Transverse colon (tissue), 4 donors: ENCODE measurements at regions not wholly inside any gene's neighbourhood (a gene's known extent, or its start where the extent isn't known, plus 50 kb on each side); places are given as distances from the start of the nearest gene placed in this dataset.

Experiments
- DNase-seq: peaks from one replicate; pipeline ENCODE4 v3.0.0-alpha.2; 2019
- H3K27ac ChIP-seq, 4 donors: fragments of 200-600 bp; sonication (generic); 2 replicates each; pipeline ENCODE4 v1.5.1; 2016 to 2018; ENCODE audit warnings: inconsistent platforms in 4 of 4
- H3K27me3 ChIP-seq: fragments of 200-600 bp; sonication (generic); 2 replicates; pipeline ENCODE4 v1.5.1; 2017; ENCODE audit warnings: inconsistent platforms
- H3K36me3 ChIP-seq, 4 donors: fragments of 200-600 bp; sonication (generic); 2 replicates each; pipeline ENCODE4 v1.5.1; 2017 to 2019; ENCODE audit warnings: inconsistent platforms in 4 of 4
- H3K4me1 ChIP-seq, 4 donors: fragments of 200-600 bp; sonication (generic); 2 replicates each; pipeline ENCODE4 v1.5.1; 2017 to 2020; ENCODE audit warnings: inconsistent platforms in 4 of 4
- H3K4me3 ChIP-seq, 4 donors: fragments of 200-600 bp; sonication (generic); 1 replicate in 1 of 4; 2 replicates in 3 of 4; pipeline versions ENCODE4 v1.5.1 to v1.6.1; 2017 to 2019; ENCODE audit warnings: inconsistent platforms in 4 of 4
- H3K9me3 ChIP-seq, 2 donors: fragments of 200-600 bp; sonication (generic); 2 replicates each; pipeline ENCODE4 v1.5.1; 2017 to 2019; ENCODE audit warnings: inconsistent platforms in 2 of 2
- EP300 ChIP-seq: sonication (generic); formaldehyde crosslinking; IDR thresholded peaks from one replicate; pipeline ENCODE4 v1.6.1; 2017; ENCODE audit warnings: antibody characterized with exemption, low read depth
- POLR2A ChIP-seq: fragments of 450-650 bp; IDR thresholded peaks from one replicate; pipeline ENCODE4 v1.6.1; 2016; ENCODE audit warnings: antibody characterized with exemption, mild to moderate bottlenecking, moderate library complexity
- POLR2AphosphoS5 ChIP-seq, 3 donors: sonication (generic); formaldehyde crosslinking; IDR thresholded peaks; one replicate each; pipeline ENCODE4 v1.6.1; 2016; ENCODE audit warnings: antibody characterized with exemption in 3 of 3
- WGBS, 2 donors: methylation state at CpG; one replicate each; pipeline ENCODE4 v1.1.5; 2018; ENCODE audit warnings: low coverage in 1 of 2; 5-methylcytosine and 5-hydroxymethylcytosine counted together
- in situ Hi-C, 4 donors: fragments of 200-750 bp; cut with MboI; loops; one replicate each; pipeline versions ENCODE4 v1.15.0 to v1.15.1; 2017; ENCODE audit warnings: low sequenced_read_pairs in 3 of 4, low pct_ligation_motif_present in 1 of 4, low pct_unique_long_range_greater_than_20kb in 1 of 4
- intact Hi-C: fragments of 100-400 bp; cut with DNase I; formaldehyde crosslinking; loops from one replicate; pipeline ENCODE4 v1.15.1; 2023; ENCODE audit warnings: low total_unique reads
- TF ChIP-seq, protein P1 (sequence below), 5 experiments: fragments of 200-600 bp in 3 of 5; fragments of 450-650 bp in 2 of 5; sonication (generic) in 3 of 5; IDR thresholded peaks; 1 replicate in 2 of 5; 2 replicates in 3 of 5; pipeline ENCODE4 v1.5.1; 2016 to 2017; ENCODE audit warnings: antibody characterized with exemption in 5 of 5, inconsistent platforms in 3 of 5, mild to moderate bottlenecking in 2 of 5, moderate library complexity in 1 of 5

DNA sequence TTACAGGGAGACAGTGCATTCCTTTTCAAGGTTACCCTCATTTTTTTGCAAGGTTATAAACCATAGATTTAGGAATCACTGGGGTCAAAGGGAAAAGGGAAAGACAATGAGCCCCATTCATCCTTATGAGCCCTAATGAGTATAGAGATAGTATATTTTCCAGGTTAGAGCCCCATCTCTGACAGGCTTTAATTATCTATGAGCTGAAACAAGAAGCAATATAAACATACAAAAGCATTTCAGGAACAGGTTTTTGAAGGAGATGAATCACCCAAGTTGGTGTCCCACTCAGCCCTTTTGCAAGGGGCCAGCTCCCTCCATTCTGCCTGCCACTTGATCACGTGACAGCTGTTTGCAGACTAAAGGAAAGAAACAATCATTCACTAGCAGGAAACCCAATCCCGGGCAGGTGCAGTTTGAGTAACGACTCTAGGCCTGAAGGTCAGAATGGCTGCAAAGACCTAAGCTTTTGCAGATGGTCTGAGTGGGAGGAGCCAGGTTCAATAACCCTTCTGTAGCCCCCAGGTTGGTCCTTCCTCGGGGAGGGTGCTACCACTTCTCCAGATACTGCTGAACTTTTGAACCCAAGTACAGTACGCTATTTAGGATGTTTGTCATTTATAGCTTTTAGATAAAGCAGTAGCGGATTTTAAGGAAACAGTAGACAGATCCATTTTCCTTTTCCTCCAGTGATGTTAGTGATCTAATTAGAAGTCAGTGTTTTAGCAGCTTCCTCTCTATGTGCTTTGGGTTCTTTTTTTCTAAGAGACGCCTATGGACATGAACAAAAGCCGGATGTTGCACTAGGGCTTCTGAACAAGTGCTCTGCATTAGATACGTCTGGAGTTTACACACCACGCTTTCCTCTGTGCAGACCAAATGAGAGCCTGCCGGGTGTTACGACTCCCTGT is 253.2 kb downstream of the SOX4 start:
- no peak overlapping the region for H3K4me3 ChIP-seq
- in situ Hi-C loops: no loop called here
- no peak for DNase-seq
- intact Hi-C loops: no loop called here
- WGBS, 2 donors: 46 to 55% methylated on average over 9 to 12 of the region's 12 CpGs
- H3K27me3 ChIP-seq: no peaks in the 10 kb centered on the region
- H3K9me3 ChIP-seq: no peaks in the 10 kb centered on the region
- no peaks in the 10 kb centered on the region for H3K36me3 ChIP-seq
- H3K4me1 ChIP-seq: peaks cover 0 to 13% (median 9%) of the 10 kb centered on the region in 4 donors
- TF ChIP-seq POLR2A (no peak), EP300 (no peak), POLR2AphosphoS5 (IDR thresholded peaks at IDR 0.05) (no peak)
- TF ChIP-seq, protein P1, sequence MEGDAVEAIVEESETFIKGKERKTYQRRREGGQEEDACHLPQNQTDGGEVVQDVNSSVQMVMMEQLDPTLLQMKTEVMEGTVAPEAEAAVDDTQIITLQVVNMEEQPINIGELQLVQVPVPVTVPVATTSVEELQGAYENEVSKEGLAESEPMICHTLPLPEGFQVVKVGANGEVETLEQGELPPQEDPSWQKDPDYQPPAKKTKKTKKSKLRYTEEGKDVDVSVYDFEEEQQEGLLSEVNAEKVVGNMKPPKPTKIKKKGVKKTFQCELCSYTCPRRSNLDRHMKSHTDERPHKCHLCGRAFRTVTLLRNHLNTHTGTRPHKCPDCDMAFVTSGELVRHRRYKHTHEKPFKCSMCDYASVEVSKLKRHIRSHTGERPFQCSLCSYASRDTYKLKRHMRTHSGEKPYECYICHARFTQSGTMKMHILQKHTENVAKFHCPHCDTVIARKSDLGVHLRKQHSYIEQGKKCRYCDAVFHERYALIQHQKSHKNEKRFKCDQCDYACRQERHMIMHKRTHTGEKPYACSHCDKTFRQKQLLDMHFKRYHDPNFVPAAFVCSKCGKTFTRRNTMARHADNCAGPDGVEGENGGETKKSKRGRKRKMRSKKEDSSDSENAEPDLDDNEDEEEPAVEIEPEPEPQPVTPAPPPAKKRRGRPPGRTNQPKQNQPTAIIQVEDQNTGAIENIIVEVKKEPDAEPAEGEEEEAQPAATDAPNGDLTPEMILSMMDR (IDR thresholded peaks at IDR 0.05): no peak
- H3K27ac ChIP-seq: no peak overlapping the region

DNA sequence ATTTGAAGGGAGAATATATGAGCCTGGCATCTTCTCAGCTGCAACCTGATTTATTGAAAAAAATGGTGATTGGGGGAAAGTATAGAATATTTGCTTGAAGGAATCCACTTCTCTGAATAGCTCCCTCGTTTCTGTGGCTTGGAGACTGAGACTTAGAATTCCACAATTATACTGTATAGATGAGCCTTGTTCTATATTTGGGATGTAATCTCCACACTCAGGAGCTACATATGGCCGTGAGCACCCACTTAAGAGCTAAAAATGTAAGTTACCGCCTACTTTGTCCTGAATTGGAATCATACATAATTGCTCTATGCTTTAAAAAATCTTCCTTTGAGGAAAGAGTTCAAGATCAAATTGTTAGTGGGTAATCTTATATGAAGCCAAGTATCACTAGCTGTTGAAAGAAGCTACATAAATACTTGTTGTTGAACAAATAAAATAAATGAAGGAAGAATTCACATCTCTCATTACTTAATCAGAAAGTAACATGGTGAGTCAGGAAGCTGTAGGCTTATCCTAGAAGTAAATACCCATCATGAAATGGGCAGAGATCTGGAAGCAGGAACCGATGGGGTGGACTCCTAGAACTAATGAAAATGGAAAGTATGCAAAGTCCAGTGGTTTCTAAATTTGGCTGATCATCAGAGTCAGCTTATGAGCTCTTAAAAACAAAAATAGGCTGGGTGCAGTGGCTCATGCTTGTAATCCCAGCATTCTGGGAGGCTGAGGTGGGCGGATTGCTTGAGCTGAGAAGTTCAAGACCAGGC is 254.3 kb downstream of the SOX4 start:
- WGBS, 2 donors: 64 to 78% methylated on average over 5 of the region's 5 CpGs
- in situ Hi-C loops (no loop called here), intact Hi-C loops (no loop called here)

DNA sequence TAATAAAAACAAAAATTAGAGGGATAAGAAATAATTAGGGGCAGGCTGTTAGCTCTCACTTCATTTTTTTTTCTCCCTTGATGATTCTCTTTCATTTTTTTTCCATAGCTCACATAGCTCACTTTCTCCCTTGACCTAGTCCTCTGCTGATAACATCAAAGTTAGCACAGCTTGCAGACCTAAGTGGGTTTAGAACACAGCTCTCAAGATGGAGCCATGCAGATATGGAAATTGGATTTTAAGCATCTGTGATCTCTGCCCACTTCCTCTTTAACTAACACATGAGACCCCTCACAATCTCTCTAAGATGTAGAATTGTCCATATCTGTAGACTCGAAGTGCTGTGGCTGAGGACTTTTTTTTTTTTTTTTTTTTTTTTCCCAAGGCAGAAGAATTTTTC is 257.1 kb downstream of the SOX4 start:
- Histone ChIP-seq H3K9me3 (no peaks in the 10 kb centered on the region), H3K36me3 (no peaks in the 10 kb centered on the region), H3K4me3 (no peak overlapping the region), H3K27me3 (no peaks in the 10 kb centered on the region), H3K4me1 (peaks cover 0 to 13% (median 9%) of the 10 kb centered on the region in 4 donors), H3K27ac (no peak overlapping the region)
- in situ Hi-C loops (no loop called here), intact Hi-C loops (no loop called here)
- DNase-seq: no peak
- TF ChIP-seq POLR2A (no peak), POLR2AphosphoS5 (IDR thresholded peaks at IDR 0.05) (no peak), EP300 (no peak)
- TF ChIP-seq, protein P1 (IDR thresholded peaks at IDR 0.05): no peak
- whole genome bisulfite sequencing, 2 donors: 63 to 66% methylated on average over 1 of the region's 1 CpG

More for the DNA sequence above, 254.3 kb downstream of the SOX4 start:
- no peak overlapping the region for H3K4me3 ChIP-seq
- H3K27me3 ChIP-seq: no peaks in the 10 kb centered on the region
- no peak for TF ChIP-seq POLR2A
- TF ChIP-seq POLR2AphosphoS5 (IDR thresholded peaks at IDR 0.05): no peak
- TF ChIP-seq, protein P1 (IDR thresholded peaks at IDR 0.05): no peak
- TF ChIP-seq EP300: no peak
- H3K27ac ChIP-seq: no peak overlapping the region
- no peaks in the 10 kb centered on the region for H3K9me3 ChIP-seq
- no peaks in the 10 kb centered on the region for H3K36me3 ChIP-seq
- peaks cover 0 to 13% (median 9%) of the 10 kb centered on the region in 4 donors for H3K4me1 ChIP-seq
- DNase-seq: no peak

DNA sequence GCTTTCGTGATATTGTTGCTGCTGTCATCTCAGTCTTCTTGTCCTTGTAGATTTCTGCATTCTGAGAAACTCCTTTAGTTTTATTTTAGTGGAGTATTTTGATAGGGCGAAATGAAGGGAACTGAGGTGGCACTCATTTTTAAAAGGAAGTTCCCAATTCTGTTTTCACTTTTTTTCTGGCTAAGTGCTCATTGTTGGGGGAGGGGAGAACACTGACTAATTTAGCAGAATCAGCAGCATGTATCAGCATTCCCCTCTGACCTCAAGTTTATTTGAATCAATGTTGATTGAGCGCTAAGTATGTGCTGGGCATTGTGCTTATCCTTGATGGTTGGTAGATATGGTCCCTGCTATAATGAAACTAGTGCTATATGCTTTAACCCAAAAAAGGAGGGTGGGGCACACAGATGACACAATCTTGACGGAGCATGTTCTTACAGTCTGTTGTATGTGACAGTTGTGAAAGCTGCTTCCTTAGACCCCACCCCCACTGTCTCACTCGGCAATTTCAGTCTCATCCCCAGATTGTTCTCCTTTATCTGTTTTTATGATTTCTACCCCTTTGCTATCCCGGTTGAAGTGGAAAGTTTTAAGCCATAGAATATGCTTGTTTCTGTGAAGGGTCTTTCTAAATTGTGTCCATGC is 262.4 kb downstream of the SOX4 start:
- Histone ChIP-seq H3K4me3 (no peak overlapping the region), H3K4me1 (no peaks in the 10 kb centered on the region), H3K9me3 (no peaks in the 10 kb centered on the region), H3K36me3 (no peaks in the 10 kb centered on the region), H3K27me3 (no peaks in the 10 kb centered on the region), H3K27ac (no peak overlapping the region)
- WGBS, 2 donors: 69 to 71% methylated on average over 4 to 6 of the region's 6 CpGs
- in situ Hi-C loops: no loop called here
- intact Hi-C loops: no loop called here
- no peak for DNase-seq
- TF ChIP-seq POLR2A: no peak
- TF ChIP-seq, protein P1 (IDR thresholded peaks at IDR 0.05): no peak
- no peak for TF ChIP-seq POLR2AphosphoS5 (IDR thresholded peaks at IDR 0.05)
- no peak for TF ChIP-seq EP300
